ENCODE measurements at regions not wholly inside any gene's neighbourhood (a gene's known extent, or its start where the extent isn't known, plus 50 kb on each side); places are given as distances from the start of the nearest gene placed in this dataset.

DNA sequence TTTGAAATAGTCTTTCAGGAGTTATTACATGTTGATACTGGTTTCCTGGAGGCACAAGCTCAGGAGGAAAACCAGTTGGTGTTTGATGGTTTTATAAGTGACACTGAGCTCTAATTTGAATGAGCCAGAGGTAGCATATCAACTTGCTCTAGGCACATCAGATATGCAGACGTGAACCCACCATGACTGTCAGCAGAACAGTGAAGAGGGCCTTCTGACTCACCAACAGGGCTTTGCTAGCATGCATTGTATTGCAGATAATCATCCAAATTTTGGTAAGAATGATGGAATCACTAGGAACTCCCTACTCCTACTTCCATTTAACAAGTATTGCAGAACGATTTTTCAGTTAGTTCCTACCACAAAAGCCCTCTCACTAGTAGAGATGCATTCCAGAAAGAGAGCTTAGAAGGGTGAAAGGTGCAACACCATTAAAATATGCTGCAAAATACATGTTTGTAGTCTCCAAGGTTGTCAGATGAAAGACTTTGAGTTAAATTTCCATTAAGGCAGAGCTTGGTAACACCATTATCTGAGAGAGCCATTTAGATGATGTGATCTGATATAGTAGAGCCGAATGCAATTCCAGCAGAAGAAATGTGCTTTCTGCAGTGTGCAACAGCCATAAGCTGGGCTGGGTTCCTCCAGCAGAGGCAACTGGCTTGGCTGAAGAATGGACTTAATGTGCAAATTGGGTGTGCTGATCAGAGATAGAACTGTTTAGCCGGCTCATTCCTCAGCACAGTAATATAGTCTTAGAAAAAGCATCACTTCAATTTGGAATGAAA lies 968.7 kb upstream of the ADGRB3 start (continued):
- TF ChIP-seq ZFP41 (tag by site-specific recombination; IDR thresholded peaks at IDR 0.05; ENCODE audit: borderline replicate concordance) (no peak), ZNF391 (tag by site-specific recombination; IDR thresholded peaks at IDR 0.05; ENCODE audit: borderline replicate concordance, low read depth) (no peak), ZNF302 (tag by site-specific recombination; IDR thresholded peaks at IDR 0.05; ENCODE audit: low read depth) (no peak), YY2 (tag by site-specific recombination; IDR thresholded peaks at IDR 0.05) (no peak)

DNA sequence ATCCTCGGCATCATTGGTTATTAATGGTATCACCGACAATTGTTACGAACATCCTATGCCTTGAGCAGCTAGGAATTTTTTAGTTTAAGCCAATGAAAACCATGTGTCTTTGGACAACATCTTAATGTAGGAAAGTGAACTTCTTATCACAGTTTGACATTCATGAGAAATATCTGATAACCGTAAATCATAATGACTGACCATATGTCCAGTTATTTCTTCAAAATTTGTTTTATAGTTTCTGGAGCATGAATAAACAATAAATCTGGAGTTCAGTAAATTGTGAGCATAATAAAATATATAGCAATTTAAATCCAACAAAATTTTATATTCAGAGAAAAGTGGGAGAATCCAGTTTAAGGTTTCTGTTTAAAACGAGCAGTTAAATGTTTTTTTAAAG lies 970.1 kb upstream of the ADGRB3 start:
- Histone ChIP-seq H3K27ac (ENCODE audit: extremely low read depth, low read depth, low read length) (no peak overlapping the region), H3K4me3 (ENCODE audit: low read depth, low read length) (no peak overlapping the region), H3K36me3 (ENCODE audit: control insufficient read depth in 2 of 2, insufficient read depth in 1 of 2, low read length in 2 of 2) (no peaks in the 10 kb centered on the region), H3K4me1 (ENCODE audit: control insufficient read depth, insufficient read depth, low read length) (no peaks in the 10 kb centered on the region), H3K9me3 (ENCODE audit: control insufficient read depth, insufficient read depth, low read depth, low read length) (no peaks in the 10 kb centered on the region)
- TF ChIP-seq ZNF629 (tag by site-specific recombination; IDR thresholded peaks at IDR 0.05), result no peak
- TF ChIP-seq ZNF157 (tag by site-specific recombination; IDR thresholded peaks at IDR 0.05), result no peak
- no peak for TF ChIP-seq ZNF600 (tag by site-specific recombination; IDR thresholded peaks at IDR 0.05)
- no peak for TF ChIP-seq ZNF155 (tag by site-specific recombination; IDR thresholded peaks at IDR 0.05)
- ChIA-PET POLR2A (no interaction called here), CTCF (no interaction called here)

DNA sequence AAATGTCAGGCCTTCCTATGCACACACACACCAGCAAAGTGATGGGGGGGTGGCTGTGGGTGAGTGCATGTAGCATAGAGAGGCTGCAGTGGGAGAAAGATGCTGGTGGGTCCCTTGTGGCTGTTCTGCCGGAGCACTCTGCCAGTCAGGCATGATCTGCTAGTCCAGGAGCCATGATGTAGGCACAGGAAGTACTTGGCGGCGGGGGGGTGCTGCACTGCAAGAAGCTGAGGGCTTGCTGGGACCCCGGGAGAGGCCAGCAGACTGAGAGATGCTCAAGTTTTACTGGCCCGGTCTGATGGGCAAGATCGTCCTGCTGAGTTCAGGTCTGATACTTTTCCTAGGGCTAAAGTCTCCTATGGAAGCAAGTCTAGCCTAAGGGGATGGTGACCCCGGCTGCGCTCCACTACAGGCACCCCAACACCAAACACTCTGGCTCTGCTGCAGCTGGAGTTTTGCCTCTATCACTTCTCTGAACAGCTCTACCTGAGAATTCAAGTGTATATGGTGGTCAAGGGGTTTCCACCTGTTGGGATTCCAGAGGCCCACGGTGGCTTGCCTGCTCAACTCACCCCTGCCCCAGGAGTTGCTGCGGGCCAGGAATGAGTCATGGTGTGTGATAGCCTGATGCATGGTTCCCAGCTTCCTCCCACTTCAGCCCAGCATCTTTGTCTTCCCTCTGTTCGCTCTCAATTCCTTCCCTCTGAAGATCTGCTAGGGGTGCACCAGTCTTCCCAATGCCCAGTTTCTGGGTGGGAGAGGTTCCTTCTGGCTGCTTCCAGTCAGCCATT lies 971.8 kb upstream of the ADGRB3 start:
- TF ChIP-seq ZNF610 (tag by site-specific recombination; IDR thresholded peaks at IDR 0.05; ENCODE audit: borderline replicate concordance) (no peak), ZNF366 (tag by site-specific recombination; conservative IDR thresholded peaks at IDR 0.05) (no peak), OVOL3 (tag by site-specific recombination; IDR thresholded peaks at IDR 0.05) (no peak), ZNF24 (tag by site-specific recombination; IDR thresholded peaks at IDR 0.05) (no peak), HOXC10 (CRISPR knock-in tag; IDR thresholded peaks at IDR 0.05) (no peak), EGR2 (tag by site-specific recombination; IDR thresholded peaks at IDR 0.05; ENCODE audit: low read depth) (no peak), SALL2 (tag by site-specific recombination; IDR thresholded peaks at IDR 0.05; ENCODE audit: borderline replicate concordance) (no peak), KLF1 (tag by site-specific recombination; IDR thresholded peaks at IDR 0.05) (no peak)
- TF ChIP-seq, protein P1, sequence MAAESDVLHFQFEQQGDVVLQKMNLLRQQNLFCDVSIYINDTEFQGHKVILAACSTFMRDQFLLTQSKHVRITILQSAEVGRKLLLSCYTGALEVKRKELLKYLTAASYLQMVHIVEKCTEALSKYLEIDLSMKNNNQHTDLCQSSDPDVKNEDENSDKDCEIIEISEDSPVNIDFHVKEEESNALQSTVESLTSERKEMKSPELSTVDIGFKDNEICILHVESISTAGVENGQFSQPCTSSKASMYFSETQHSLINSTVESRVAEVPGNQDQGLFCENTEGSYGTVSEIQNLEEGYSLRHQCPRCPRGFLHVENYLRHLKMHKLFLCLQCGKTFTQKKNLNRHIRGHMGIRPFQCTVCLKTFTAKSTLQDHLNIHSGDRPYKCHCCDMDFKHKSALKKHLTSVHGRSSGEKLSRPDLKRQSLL (tag by site-specific recombination; IDR thresholded peaks at IDR 0.05), result no peak
- Histone ChIP-seq H3K36me3 (ENCODE audit: control insufficient read depth in 2 of 2, insufficient read depth in 1 of 2, low read length in 2 of 2) (no peaks in the 10 kb centered on the region), H3K4me3 (ENCODE audit: low read depth, low read length) (no peak overlapping the region), H3K4me1 (ENCODE audit: control insufficient read depth, insufficient read depth, low read length) (no peaks in the 10 kb centered on the region), H3K27ac (ENCODE audit: extremely low read depth, low read depth, low read length) (no peak overlapping the region), H3K9me3 (ENCODE audit: control insufficient read depth, insufficient read depth, low read depth, low read length) (no peaks in the 10 kb centered on the region)
- POLR2A ChIA-PET, result no interaction called here
- CTCF ChIA-PET, result no interaction called here

DNA sequence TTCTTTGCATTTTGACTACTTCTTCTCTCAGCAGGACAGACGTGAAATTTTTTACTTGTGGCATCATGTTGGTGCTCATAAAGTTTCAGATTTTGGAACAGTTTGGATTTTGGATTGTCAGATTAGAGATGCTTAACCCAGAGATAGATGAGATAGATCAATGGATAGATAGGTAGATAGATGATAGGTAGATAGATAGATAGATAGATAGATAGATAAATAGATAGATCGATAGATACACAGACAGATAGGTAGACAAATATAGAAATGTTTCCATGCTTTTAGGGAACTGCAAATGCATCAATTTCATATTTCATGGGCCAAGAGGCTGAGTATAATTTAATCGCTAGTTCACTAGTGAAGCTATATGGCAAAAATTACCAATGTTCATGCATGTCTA lies 981.5 kb upstream of the ADGRB3 start:
- TF ChIP-seq, protein P2, sequence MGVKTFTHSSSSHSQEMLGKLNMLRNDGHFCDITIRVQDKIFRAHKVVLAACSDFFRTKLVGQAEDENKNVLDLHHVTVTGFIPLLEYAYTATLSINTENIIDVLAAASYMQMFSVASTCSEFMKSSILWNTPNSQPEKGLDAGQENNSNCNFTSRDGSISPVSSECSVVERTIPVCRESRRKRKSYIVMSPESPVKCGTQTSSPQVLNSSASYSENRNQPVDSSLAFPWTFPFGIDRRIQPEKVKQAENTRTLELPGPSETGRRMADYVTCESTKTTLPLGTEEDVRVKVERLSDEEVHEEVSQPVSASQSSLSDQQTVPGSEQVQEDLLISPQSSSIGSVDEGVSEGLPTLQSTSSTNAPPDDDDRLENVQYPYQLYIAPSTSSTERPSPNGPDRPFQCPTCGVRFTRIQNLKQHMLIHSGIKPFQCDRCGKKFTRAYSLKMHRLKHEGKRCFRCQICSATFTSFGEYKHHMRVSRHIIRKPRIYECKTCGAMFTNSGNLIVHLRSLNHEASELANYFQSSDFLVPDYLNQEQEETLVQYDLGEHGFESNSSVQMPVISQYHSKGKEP (tag by site-specific recombination; IDR thresholded peaks at IDR 0.05), result no peak
- TF ChIP-seq, protein P3, sequence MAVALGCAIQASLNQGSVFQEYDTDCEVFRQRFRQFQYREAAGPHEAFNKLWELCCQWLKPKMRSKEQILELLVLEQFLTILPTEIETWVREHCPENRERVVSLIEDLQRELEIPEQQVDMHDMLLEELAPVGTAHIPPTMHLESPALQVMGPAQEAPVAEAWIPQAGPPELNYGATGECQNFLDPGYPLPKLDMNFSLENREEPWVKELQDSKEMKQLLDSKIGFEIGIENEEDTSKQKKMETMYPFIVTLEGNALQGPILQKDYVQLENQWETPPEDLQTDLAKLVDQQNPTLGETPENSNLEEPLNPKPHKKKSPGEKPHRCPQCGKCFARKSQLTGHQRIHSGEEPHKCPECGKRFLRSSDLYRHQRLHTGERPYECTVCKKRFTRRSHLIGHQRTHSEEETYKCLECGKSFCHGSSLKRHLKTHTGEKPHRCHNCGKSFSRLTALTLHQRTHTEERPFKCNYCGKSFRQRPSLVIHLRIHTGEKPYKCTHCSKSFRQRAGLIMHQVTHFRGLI (tag by site-specific recombination; IDR thresholded peaks at IDR 0.05), result no peak
- TF ChIP-seq, protein P4, sequence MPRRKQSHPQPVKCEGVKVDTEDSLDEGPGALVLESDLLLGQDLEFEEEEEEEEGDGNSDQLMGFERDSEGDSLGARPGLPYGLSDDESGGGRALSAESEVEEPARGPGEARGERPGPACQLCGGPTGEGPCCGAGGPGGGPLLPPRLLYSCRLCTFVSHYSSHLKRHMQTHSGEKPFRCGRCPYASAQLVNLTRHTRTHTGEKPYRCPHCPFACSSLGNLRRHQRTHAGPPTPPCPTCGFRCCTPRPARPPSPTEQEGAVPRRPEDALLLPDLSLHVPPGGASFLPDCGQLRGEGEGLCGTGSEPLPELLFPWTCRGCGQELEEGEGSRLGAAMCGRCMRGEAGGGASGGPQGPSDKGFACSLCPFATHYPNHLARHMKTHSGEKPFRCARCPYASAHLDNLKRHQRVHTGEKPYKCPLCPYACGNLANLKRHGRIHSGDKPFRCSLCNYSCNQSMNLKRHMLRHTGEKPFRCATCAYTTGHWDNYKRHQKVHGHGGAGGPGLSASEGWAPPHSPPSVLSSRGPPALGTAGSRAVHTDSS (tag by site-specific recombination; IDR thresholded peaks at IDR 0.05), result no peak
- no peaks in the 10 kb centered on the region for H3K36me3 ChIP-seq (ENCODE audit: control insufficient read depth in 2 of 2, insufficient read depth in 1 of 2, low read length in 2 of 2)
- H3K4me1 ChIP-seq (ENCODE audit: control insufficient read depth, insufficient read depth, low read length), result no peaks in the 10 kb centered on the region
- H3K4me3 ChIP-seq (ENCODE audit: low read depth, low read length), result no peak overlapping the region
- ChIA-PET CTCF (no interaction called here), POLR2A (no interaction called here)
- H3K27ac ChIP-seq (ENCODE audit: extremely low read depth, low read depth, low read length), result no peak overlapping the region
- no peaks in the 10 kb centered on the region for H3K9me3 ChIP-seq (ENCODE audit: control insufficient read depth, insufficient read depth, low read depth, low read length)

All from HEK293 (cell line).